ENCODE measurements at regions not wholly inside any gene's neighbourhood (a gene's known extent, or its start where the extent isn't known, plus 50 kb on each side); places are given as distances from the start of the nearest gene placed in this dataset.

GRCh38 chr1:29839726-29840125 is 603.4 kb downstream of the PTPRU start:
- DNase-seq: no peak

- DNase-seq: no peak
Observed at GRCh38 chr1:29838738-29839320, 602.5 kb downstream of the PTPRU start.

- DNase-seq: no peak
Observed at GRCh38 chr1:29836651-29837646, 600.6 kb downstream of the PTPRU start.

GRCh38 chr1:29835874-29836273 is 599.6 kb downstream of the PTPRU start:
- no peak for DNase-seq

GRCh38 chr1:29835406-29835805 is 599.1 kb downstream of the PTPRU start:
- DNase-seq: no peak

- DNase-seq: no peak
Observed at GRCh38 chr1:29833581-29833980, 597.3 kb downstream of the PTPRU start.

GRCh38 chr1:29832936-29833335 is 596.6 kb downstream of the PTPRU start:
- DNase-seq: no peak

GRCh38 chr1:29832471-29832870 is 596.1 kb downstream of the PTPRU start:
- no peak for DNase-seq

GRCh38 chr1:29831500-29832117 is 595.3 kb downstream of the PTPRU start:
- DNase-seq: no peak

GRCh38 chr1:29830916-29831315 is 594.6 kb downstream of the PTPRU start:
- no peak for DNase-seq

- DNase-seq: no peak
Observed at GRCh38 chr1:29830383-29830782, 594.1 kb downstream of the PTPRU start.

GRCh38 chr1:29829448-29830344 is 593.4 kb downstream of the PTPRU start:
- DNase-seq: no peak

GRCh38 chr1:29828526-29829447 is 592.5 kb downstream of the PTPRU start:
- no peak for DNase-seq

GRCh38 chr1:29827801-29828525 is 591.6 kb downstream of the PTPRU start:
- DNase-seq: no peak

- no peak for DNase-seq
Observed at GRCh38 chr1:29827237-29827750, 591.0 kb downstream of the PTPRU start.

GRCh38 chr1:29826646-29827045 is 590.3 kb downstream of the PTPRU start:
- DNase-seq: no peak

- DNase-seq: no peak
Observed at GRCh38 chr1:29825941-29826415, 589.7 kb downstream of the PTPRU start.

- DNase-seq: no peak
Observed at GRCh38 chr1:29825274-29825940, 589.1 kb downstream of the PTPRU start.

GRCh38 chr1:29824511-29825273 is 588.4 kb downstream of the PTPRU start:
- no peak for DNase-seq
